ENCODE measurements at regions not wholly inside any gene's neighbourhood (a gene's known extent, or its start where the extent isn't known, plus 50 kb on each side); places are given as distances from the start of the nearest gene placed in this dataset.

GRCh38 chr2:5365871-5366461 lies 326.2 kb upstream of the SOX11 start:
- peak; percentile 91 for DNase-seq

- peak; percentile 27 for DNase-seq
These were observed 324.9 kb upstream of the SOX11 start for GRCh38 chr2:5367321-5367720.

GRCh38 chr2:5368263-5368662 lies 323.9 kb upstream of the SOX11 start:
- DNase-seq, result no peak

GRCh38 chr2:5369510-5369909 lies 322.7 kb upstream of the SOX11 start:
- no peak for DNase-seq

GRCh38 chr2:5370158-5370557 lies 322.0 kb upstream of the SOX11 start:
- peak; percentile 63 for DNase-seq

- no peak for DNase-seq
These were observed 320.0 kb upstream of the SOX11 start for GRCh38 chr2:5372141-5372540.

- peak; percentile 46 for DNase-seq
These were observed 319.0 kb upstream of the SOX11 start for GRCh38 chr2:5373200-5373599.

- DNase-seq, result no peak
These were observed 317.4 kb upstream of the SOX11 start for GRCh38 chr2:5374762-5375161.

GRCh38 chr2:5377323-5377722 lies 314.9 kb upstream of the SOX11 start:
- peak; percentile 75 for DNase-seq

GRCh38 chr2:5379811-5380210 lies 312.4 kb upstream of the SOX11 start:
- DNase-seq, result no peak

- no peak for DNase-seq
These were observed 306.6 kb upstream of the SOX11 start for GRCh38 chr2:5385596-5385995.

GRCh38 chr2:5387406-5387805 lies 304.8 kb upstream of the SOX11 start:
- DNase-seq, result no peak

- no peak for DNase-seq
These were observed 302.4 kb upstream of the SOX11 start for GRCh38 chr2:5389740-5390139.

GRCh38 chr2:5391362-5391761 lies 300.8 kb upstream of the SOX11 start:
- DNase-seq, result peak; percentile 64

- no peak for DNase-seq
These were observed 299.5 kb upstream of the SOX11 start for GRCh38 chr2:5392658-5393057.

GRCh38 chr2:5393474-5393873 lies 298.7 kb upstream of the SOX11 start:
- no peak for DNase-seq

GRCh38 chr2:5394223-5394622 lies 298.0 kb upstream of the SOX11 start:
- no peak for DNase-seq

- peak; percentile 22 for DNase-seq
These were observed 291.0 kb upstream of the SOX11 start for GRCh38 chr2:5401115-5401657.

GRCh38 chr2:5403392-5403791 lies 288.8 kb upstream of the SOX11 start:
- DNase-seq, result no peak

GRCh38 chr2:5409898-5410381 lies 282.2 kb upstream of the SOX11 start:
- DNase-seq, result peak; percentile 32

GRCh38 chr2:5410991-5411700 lies 281.0 kb upstream of the SOX11 start:
- DNase-seq, result no peak

GRCh38 chr2:5412001-5412400 lies 280.2 kb upstream of the SOX11 start:
- peak; percentile 26 for DNase-seq

GRCh38 chr2:5433855-5434254 lies 258.3 kb upstream of the SOX11 start:
- no peak for DNase-seq

- no peak for DNase-seq
These were observed 254.8 kb upstream of the SOX11 start for GRCh38 chr2:5437375-5437774.

Measured in tongue (tissue), 1 donor.